GM18858 (cell line): ENCODE measurements at regions not wholly inside any gene's neighbourhood (a gene's known extent, or its start where the extent isn't known, plus 50 kb on each side); places are given as distances from the start of the nearest gene placed in this dataset.
"Not testable (repeated sequence)": the region's sequence is repeated elsewhere in the genome, so short reads cannot be mapped to it uniquely, and the experiment has no call there.

ENCODE experiments used
- ATAC-seq: cut with Tn5 transposase; IDR thresholded peaks from one replicate; pipeline ENCODE4 v1.9.1; 2021; ENCODE audit not compliant: unreplicated experiment

- no peak for ATAC-seq
These were observed 150.6 kb upstream of the MED14 start for GRCh38 chrX:40885989-40886388.

- ATAC-seq: no peak
These were observed 152.1 kb upstream of the MED14 start for GRCh38 chrX:40887476-40887875.

- no peak for ATAC-seq
These were observed 156.5 kb upstream of the MED14 start for GRCh38 chrX:40891798-40892197.

GRCh38 chrX:40893251-40893910 is 158.0 kb upstream of the MED14 start:
- no peak for ATAC-seq

- no peak for ATAC-seq
These were observed 159.9 kb upstream of the MED14 start for GRCh38 chrX:40895246-40895645.

- ATAC-seq: no peak
These were observed 162.5 kb upstream of the MED14 start for GRCh38 chrX:40897718-40898270.

- not testable (repeated sequence) for ATAC-seq
These were observed 169.4 kb upstream of the MED14 start for GRCh38 chrX:40904739-40905138.

GRCh38 chrX:40908026-40908425 is 172.7 kb upstream of the MED14 start:
- ATAC-seq: no peak

- ATAC-seq: no peak
These were observed 173.6 kb upstream of the MED14 start for GRCh38 chrX:40908857-40909475.

- no peak for ATAC-seq
These were observed 173.1 kb upstream of the USP9X start for GRCh38 chrX:40912166-40912565.

- ATAC-seq: no peak
These were observed 172.7 kb upstream of the USP9X start for GRCh38 chrX:40912576-40912975.

- no peak for ATAC-seq
These were observed 164.9 kb upstream of the USP9X start for GRCh38 chrX:40920351-40920750.

GRCh38 chrX:40922307-40922706 is 162.9 kb upstream of the USP9X start:
- no peak for ATAC-seq

- ATAC-seq: not testable (repeated sequence)
These were observed 158.4 kb upstream of the USP9X start for GRCh38 chrX:40926739-40927427.

- ATAC-seq: no peak
These were observed 157.2 kb upstream of the USP9X start for GRCh38 chrX:40928076-40928475.

GRCh38 chrX:40931921-40932320 is 153.3 kb upstream of the USP9X start:
- ATAC-seq: no peak

- ATAC-seq: no peak
These were observed 152.0 kb upstream of the USP9X start for GRCh38 chrX:40933132-40933705.

GRCh38 chrX:40933706-40934425 is 151.4 kb upstream of the USP9X start:
- no peak for ATAC-seq

- ATAC-seq: no peak
These were observed 148.4 kb upstream of the USP9X start for GRCh38 chrX:40936827-40937226.

- ATAC-seq: no peak
These were observed 146.8 kb upstream of the USP9X start for GRCh38 chrX:40938423-40938822.

GRCh38 chrX:40943093-40943641 is 142.1 kb upstream of the USP9X start:
- no peak for ATAC-seq
